ENCODE measurements at regions not wholly inside any gene's neighbourhood (a gene's known extent, or its start where the extent isn't known, plus 50 kb on each side); places are given as distances from the start of the nearest gene placed in this dataset.

- no peak for DNase-seq
These were observed 280.7 kb upstream of the CITED2 start for GRCh38 chr6:139654888-139655782.

- DNase-seq = no peak
These were observed 279.9 kb upstream of the CITED2 start for GRCh38 chr6:139654309-139654708.

GRCh38 chr6:139653111-139653510, 278.7 kb upstream of the CITED2 start:
- DNase-seq = no peak

- DNase-seq = no peak
These were observed 276.5 kb upstream of the CITED2 start for GRCh38 chr6:139650941-139651340.

- DNase-seq = no peak
These were observed 275.3 kb upstream of the CITED2 start for GRCh38 chr6:139649732-139650131.

GRCh38 chr6:139649128-139649527, 274.7 kb upstream of the CITED2 start:
- no peak for DNase-seq

- DNase-seq = no peak
These were observed 274.1 kb upstream of the CITED2 start for GRCh38 chr6:139648430-139649000.

- no peak for DNase-seq
These were observed 273.4 kb upstream of the CITED2 start for GRCh38 chr6:139647841-139648240.

GRCh38 chr6:139647016-139647415, 272.6 kb upstream of the CITED2 start:
- no peak for DNase-seq

GRCh38 chr6:139644821-139645220, 270.4 kb upstream of the CITED2 start:
- DNase-seq = no peak

- no peak for DNase-seq
These were observed 269.5 kb upstream of the CITED2 start for GRCh38 chr6:139643986-139644385.

GRCh38 chr6:139642346-139642745, 267.9 kb upstream of the CITED2 start:
- no peak for DNase-seq

GRCh38 chr6:139641376-139641775, 266.9 kb upstream of the CITED2 start:
- DNase-seq = no peak

- no peak for DNase-seq
These were observed 266.5 kb upstream of the CITED2 start for GRCh38 chr6:139640921-139641320.

GRCh38 chr6:139640448-139640847, 266.0 kb upstream of the CITED2 start:
- DNase-seq = no peak

- no peak for DNase-seq
These were observed 265.1 kb upstream of the CITED2 start for GRCh38 chr6:139639507-139639906.

- no peak for DNase-seq
These were observed 263.9 kb upstream of the CITED2 start for GRCh38 chr6:139638179-139638941.

GRCh38 chr6:139637766-139638165, 263.3 kb upstream of the CITED2 start:
- no peak for DNase-seq

GRCh38 chr6:139636391-139636790, 261.9 kb upstream of the CITED2 start:
- DNase-seq = no peak

GRCh38 chr6:139635401-139636130, 261.1 kb upstream of the CITED2 start:
- no peak for DNase-seq

GRCh38 chr6:139632840-139633239, 258.4 kb upstream of the CITED2 start:
- DNase-seq = no peak

- no peak for DNase-seq
These were observed 253.8 kb upstream of the CITED2 start for GRCh38 chr6:139628270-139628669.

- DNase-seq = no peak
These were observed 252.6 kb upstream of the CITED2 start for GRCh38 chr6:139627091-139627490.
